ENCODE measurements at regions not wholly inside any gene's neighbourhood (a gene's known extent, or its start where the extent isn't known, plus 50 kb on each side); places are given as distances from the start of the nearest gene placed in this dataset.

GRCh38 chr20:40892642-40893041, 136.0 kb upstream of the TOP1 start:
- no peak for TF ChIP-seq CTCF (IDR thresholded peaks at IDR 0.05)
- no peak for TF ChIP-seq POLR2A (IDR thresholded peaks at IDR 0.05)
